SKM-1 treated with dmso at 0.1 percent for 144 hours (cell line): ENCODE measurements at regions not wholly inside any gene's neighbourhood (a gene's known extent, or its start where the extent isn't known, plus 50 kb on each side); places are given as distances from the start of the nearest gene placed in this dataset.

Experiments used
- DNase-seq: peaks from one replicate; lab custom pipeline; 2025; ENCODE audit not compliant: unreplicated experiment; lab: John Stamatoyannopoulos, UW

- no peak for DNase-seq
These were observed 154.1 kb downstream of the TRIM29 start for GRCh38 chr11:119983816-119984215.

GRCh38 chr11:119983240-119983732 lies 154.6 kb downstream of the TRIM29 start:
- DNase-seq: no peak

DNA sequence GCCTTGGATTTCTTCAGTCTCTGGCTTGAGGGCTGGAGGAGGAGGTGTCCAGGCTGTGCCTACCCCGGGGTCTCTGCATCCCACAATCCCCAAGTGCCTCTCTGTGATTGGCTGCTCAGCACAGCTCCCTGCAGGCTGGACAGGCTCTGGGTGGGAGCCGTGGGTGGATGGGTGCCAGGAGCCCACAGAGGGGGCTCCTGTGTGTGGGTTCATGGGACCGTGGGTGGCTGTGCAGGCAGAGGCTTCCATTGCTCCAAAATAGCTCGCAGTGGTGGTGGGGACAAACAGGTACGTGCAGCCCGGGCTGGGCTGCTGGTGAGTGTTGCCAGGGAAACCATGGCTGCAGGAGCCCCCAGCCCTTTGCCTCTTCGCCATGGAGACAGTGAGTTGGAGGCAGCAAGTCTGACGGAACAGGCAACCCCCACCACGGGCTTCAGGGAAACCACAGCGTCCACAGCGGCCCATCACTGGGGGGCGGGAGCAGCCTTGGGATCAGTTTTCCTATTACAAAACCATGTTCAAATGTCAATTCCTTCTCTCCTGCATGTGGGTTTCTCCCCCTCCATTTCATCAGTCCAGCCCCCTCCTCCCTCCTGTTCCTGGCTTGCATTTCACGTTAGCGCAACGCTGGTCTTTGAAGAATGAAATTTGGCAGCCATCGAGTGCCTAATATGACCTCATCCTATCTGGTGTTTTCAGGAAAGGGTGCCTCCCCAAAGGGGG lies 155.2 kb downstream of the TRIM29 start:
- no peak for DNase-seq

GRCh38 chr11:119980431-119980830 lies 157.5 kb downstream of the TRIM29 start:
- no peak for DNase-seq

GRCh38 chr11:119979701-119980100 lies 158.2 kb downstream of the TRIM29 start:
- no peak for DNase-seq

- no peak for DNase-seq
These were observed 159.2 kb downstream of the TRIM29 start for GRCh38 chr11:119978696-119979095.

DNA sequence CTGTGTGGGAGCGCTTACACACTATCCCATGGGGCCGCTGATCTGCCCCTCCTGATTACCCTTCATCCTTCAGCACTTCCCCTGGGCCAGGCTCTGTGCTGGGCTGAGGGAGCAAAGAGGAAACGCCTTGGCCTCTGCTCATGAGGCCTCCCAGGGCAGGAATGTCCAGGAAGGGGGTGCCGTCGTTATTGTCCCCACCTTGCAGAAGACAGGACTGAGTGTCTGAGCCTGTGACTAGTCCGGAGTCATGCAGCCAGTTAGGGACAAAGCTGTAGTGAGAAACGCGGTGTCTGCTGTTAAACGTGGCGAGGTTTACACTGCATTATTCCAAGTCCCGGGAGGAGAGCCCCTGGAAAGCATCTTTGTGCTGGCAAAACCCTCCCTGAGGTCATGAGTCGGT lies 160.0 kb downstream of the TRIM29 start:
- no peak for DNase-seq

GRCh38 chr11:119977561-119977860 lies 160.4 kb downstream of the TRIM29 start:
- no peak for DNase-seq

- DNase-seq: no peak
These were observed 160.9 kb downstream of the TRIM29 start for GRCh38 chr11:119976805-119977560.

DNA sequence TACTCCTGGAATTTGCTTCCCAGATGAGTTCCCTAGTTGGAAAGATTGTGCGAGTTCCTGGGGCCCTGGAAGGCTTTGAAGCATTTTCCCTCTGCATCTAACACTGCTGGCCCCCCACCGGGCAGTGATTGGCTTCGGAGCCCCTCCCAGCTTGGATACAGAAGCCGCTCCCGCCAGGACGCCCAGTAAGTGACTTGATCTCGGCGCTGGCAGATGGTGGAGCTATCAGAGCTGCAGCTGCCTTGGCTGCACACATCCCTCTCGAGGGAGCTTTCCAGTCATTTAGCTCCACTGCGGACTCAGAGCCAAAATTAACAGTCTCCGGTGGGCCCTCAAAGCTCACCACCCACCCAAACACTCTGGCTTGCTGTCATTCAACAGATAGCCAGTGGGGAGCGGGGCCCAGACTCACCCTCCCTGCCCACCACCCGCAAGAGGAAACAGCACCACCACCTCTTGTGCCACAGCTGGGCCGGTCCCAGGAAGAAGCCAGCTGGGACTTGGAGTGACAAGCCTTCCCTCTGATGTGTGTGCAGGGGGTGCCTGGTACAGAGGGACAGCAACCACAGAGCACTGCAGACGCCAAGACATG lies 162.3 kb downstream of the TRIM29 start:
- DNase-seq: no peak

GRCh38 chr11:119974467-119974866 lies 163.4 kb downstream of the TRIM29 start:
- DNase-seq: no peak

DNA sequence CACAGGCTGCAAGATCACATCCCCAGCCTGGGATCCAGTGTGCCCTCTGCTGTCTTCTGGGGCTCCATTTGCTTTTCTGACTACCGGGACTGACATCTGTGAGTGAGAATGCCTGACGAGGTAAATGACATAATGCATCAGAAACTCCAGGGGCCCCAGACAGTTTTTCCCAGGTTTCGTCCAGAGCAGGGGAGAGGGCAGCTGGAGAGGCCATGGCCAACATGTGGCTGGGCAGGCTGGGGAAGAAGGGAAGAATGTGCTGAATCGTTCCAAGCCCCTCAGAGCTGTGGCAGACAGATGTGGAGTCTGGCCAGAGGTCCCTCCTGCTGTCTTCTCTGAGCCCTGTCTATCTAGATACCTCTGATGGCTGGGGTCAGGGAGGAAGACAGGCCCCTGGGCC lies 163.9 kb downstream of the TRIM29 start:
- no peak for DNase-seq

GRCh38 chr11:119972281-119972680 lies 165.6 kb downstream of the TRIM29 start:
- no peak for DNase-seq

DNA sequence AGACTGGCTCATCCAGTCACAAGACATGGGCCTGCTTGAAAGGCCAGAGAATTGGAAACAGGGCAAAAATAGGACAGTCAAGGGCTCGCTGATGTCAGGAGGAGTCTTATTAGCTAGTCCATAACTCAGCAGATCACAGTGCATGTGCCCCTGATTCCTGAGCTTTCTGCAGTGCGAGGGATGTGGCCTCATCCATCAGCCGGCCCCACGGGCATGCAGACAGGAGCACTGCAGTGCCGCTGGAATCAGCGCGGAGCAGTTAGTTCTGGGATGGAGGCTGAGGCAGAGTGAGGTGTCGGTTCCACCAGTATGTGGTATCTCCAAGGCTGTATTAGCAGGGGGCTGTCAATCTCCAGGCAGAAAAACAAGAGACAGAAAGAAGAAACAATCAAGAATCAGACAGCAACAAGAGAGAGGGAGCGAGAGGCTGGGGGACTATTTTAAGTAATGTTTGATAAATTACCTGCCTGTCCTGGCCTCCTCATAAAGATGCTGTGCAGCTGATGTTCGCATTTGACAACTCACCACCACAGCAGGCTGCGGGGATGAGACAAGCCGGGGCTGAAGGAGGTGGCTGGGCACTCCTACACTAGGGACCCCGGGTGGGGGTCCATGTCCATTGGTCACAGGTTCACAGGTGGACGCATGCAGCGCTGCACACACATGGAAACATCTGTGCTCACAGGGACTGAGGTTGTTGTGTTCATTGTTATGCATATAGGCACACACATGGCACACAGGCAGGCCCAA lies 167.2 kb downstream of the TRIM29 start:
- no peak for DNase-seq

DNA sequence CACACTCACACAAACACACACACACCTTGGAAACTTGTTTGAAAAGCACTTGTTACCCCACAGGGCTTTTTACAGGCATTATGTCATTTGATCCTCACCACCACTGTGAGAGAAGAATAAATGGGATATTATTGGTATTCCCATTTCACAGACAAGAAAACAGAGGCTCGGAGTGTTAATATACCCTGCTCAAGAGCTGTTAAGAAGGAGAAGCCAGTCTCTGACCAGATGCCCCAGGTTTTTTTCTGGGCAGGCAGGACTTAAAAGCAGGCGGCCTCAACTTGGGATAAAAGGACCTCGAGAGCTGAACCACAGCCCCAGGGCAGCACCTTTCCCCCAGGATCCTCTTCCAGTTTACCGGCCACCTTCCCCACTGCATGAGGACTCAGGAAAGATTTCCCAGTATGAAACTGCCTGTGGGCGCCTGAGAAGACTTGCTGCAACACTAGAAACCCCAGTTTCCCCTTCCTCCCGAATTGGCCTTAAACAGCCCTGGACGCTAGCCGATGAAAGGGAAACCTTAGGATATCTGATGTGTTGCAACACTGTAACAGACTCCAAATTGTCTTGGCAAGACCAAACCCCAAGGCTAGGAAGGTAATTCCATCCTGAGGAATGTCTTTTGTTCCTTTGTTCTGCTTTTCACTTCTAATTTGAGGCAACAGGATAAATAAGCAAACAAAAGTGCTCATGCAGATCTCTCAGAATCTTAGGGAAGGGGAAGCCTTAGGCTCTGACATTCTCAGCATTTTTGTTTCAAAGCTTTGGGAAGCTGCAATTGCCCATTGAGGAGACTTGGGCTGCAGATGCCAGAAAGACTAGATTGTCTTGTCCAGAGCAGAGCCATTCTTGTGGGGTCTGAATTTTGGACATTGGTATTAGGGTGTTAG lies 173.5 kb downstream of the TRIM29 start:
- DNase-seq: no peak

DNA sequence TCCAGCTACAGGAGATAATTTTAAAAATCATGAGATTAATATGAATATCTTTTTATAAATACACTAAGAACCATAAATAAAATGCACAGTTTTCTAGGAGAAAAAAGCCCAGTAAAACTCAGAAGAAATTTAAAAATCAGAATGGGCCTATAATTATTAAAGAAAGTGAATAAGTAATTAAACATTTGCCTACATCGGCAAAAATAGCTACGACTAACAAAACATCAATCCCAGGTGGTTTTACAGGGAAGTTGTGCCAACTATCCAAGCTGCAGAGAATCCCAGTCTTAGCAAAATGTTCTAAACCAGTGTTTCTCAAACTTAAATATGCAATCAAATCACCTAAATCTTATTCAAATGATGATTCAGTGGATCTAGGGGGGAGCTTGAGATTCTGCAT lies 180.0 kb downstream of the TRIM29 start:
- no peak for DNase-seq

DNA sequence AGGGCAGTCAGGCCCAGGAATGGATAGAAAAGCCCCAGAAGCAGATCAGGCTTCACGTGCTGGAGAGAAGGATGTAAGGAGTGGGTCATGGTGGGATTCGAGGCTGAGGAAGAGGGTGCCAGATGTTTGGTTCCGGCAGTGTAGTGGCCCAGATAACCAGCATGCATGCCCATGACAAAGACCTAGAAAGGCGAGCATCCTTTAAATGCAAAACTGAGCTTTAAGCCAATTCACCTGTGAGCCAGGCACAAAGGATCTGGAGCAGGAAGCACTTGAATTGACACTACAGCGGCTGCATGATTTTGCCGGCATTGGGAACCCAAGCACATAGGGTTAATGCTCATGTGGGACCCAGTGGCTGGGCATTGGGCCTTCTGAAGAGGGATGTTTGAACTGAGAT lies 185.5 kb downstream of the TRIM29 start:
- DNase-seq: no peak

- no peak for DNase-seq
These were observed 194.6 kb downstream of the TRIM29 start for GRCh38 chr11:119943298-119943655.

GRCh38 chr11:119942583-119943297 lies 195.2 kb downstream of the TRIM29 start:
- no peak for DNase-seq
